ENCODE measurements at regions not wholly inside any gene's neighbourhood (a gene's known extent, or its start where the extent isn't known, plus 50 kb on each side); places are given as distances from the start of the nearest gene placed in this dataset.
"Not testable (repeated sequence)": the region's sequence is repeated elsewhere in the genome, so short reads cannot be mapped to it uniquely, and the experiment has no call there.

DNA sequence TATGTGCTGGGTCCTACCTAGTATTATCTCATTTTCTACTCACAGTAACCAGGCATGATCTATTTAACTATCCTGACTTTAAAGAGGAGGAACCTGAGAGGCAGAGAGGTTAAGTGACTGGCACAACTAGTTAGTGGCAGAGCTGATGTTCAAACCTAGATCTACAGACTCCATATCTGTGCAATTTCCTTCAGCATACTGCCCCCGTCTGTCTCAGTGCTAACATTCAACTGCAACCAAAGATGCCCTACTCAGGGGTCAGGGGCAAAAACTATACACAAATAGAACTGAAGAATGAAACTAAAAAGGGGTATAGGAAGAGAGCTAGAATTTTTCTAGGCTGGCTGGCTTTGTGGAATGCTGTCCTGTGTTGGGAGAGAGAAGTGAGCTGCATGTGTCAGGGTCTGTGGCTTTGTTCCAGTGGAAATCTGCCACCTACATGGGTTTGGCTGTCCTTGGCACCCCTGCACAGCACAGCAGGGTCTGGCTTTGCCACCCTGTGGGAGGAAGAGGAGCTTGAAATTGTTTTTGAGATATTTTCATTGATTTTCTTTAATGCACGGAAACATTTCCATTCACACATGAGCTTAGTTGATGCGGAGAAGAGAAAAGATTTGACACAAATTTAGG is 368.5 kb downstream of the RPS6KC1 start:
- ChIA-PET CTCF (interaction anchor here (0.7 to 1.6 kb wide), 3 partner anchors 37 to 704 kb away, joined by 3 to 5 read pairs (median 4); no protein-coding TSS in a partner anchor), POLR2A (no interaction called here)
- Mint-ChIP-seq H3K9me3 (no peaks in the 10 kb centered on the region), H3K36me3 (no peaks in the 10 kb centered on the region), H3K4me3 (no peak overlapping the region), H3K27ac (no peak overlapping the region), H3K27me3 (ENCODE audit: low read depth) (no peaks in the 10 kb centered on the region), H3K4me1 (0 out of 2 replicates have a peak, but pooled peaks cover 2% of the 10 kb centered on the region)
- TF ChIP-seq, protein P1, sequence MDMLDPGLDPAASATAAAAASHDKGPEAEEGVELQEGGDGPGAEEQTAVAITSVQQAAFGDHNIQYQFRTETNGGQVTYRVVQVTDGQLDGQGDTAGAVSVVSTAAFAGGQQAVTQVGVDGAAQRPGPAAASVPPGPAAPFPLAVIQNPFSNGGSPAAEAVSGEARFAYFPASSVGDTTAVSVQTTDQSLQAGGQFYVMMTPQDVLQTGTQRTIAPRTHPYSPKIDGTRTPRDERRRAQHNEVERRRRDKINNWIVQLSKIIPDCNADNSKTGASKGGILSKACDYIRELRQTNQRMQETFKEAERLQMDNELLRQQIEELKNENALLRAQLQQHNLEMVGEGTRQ (CRISPR knock-in tag; IDR thresholded peaks at IDR 0.05) = no peak
- no peak for TF ChIP-seq ZNF263 (CRISPR knock-in tag; IDR thresholded peaks at IDR 0.05; ENCODE audit: low read depth)
- ATAC-seq = no peak
- DNase-seq (ENCODE audit: low spot score) = no peak

DNA sequence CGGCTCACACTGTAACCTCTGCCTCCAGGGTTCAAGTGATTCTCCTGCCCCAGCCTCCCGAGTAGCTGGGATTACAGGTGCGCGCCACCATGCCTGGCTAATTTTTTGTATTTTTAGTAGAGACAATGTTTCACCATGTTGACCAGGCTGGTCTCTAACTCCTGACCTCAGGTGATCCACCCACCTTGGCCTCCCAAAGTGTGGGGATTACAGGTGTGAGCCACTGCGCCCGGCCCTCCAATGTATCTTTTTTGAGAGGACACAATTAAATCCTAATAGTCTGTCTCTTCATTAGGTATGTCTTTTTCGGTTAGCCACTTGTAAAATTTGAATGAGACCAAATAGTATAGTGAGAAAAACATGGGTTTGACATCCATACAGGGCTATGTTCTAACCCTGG is 370.1 kb downstream of the RPS6KC1 start:
- H3K27me3 Mint-ChIP-seq (ENCODE audit: low read depth); H3K4me3 Mint-ChIP-seq; H3K27ac Mint-ChIP-seq; ATAC-seq; POLR2A ChIA-PET; H3K4me1 Mint-ChIP-seq; CTCF ChIA-PET; DNase-seq (ENCODE audit: low spot score); H3K36me3 Mint-ChIP-seq; H3K9me3 Mint-ChIP-seq: not testable (repeated sequence)

DNA sequence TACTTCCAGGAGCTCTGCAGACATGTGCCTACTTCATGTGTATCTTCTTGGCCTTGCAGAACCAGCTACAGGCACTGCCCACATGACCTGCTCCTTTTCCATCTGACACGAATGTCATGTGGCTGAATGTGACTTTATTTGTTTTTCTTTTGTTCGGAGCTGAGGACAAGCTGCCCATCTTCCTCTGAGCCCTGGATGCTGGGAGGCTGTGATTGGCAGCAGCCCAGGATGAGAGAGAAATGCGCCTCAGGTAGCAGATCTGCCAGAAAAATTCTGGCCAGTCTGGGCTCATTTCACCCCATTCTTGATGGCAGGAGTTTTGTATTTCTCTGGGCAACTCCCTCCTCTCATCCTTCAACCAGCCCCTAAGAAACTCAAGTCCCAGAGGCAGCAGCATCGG is 372.0 kb downstream of the RPS6KC1 start:
- POLR2A ChIA-PET = no interaction called here
- Mint-ChIP-seq H3K27ac (no peak overlapping the region), H3K27me3 (ENCODE audit: low read depth) (no peaks in the 10 kb centered on the region), H3K4me1 (0 out of 2 replicates have a peak, but pooled peaks cover 2% of the 10 kb centered on the region), H3K9me3 (no peaks in the 10 kb centered on the region), H3K36me3 (no peaks in the 10 kb centered on the region), H3K4me3 (no peak overlapping the region)
- TF ChIP-seq, protein P2, sequence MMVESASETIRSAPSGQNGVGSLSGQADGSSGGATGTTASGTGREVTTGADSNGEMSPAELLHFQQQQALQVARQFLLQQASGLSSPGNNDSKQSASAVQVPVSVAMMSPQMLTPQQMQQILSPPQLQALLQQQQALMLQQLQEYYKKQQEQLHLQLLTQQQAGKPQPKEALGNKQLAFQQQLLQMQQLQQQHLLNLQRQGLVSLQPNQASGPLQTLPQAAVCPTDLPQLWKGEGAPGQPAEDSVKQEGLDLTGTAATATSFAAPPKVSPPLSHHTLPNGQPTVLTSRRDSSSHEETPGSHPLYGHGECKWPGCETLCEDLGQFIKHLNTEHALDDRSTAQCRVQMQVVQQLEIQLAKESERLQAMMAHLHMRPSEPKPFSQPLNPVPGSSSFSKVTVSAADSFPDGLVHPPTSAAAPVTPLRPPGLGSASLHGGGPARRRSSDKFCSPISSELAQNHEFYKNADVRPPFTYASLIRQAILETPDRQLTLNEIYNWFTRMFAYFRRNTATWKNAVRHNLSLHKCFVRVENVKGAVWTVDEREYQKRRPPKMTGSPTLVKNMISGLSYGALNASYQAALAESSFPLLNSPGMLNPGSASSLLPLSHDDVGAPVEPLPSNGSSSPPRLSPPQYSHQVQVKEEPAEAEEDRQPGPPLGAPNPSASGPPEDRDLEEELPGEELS (CRISPR knock-in tag; IDR thresholded peaks at IDR 0.05) = no peak
- no peak for TF ChIP-seq ZNF671 (CRISPR knock-in tag; IDR thresholded peaks at IDR 0.05)
- TF ChIP-seq, protein P3, sequence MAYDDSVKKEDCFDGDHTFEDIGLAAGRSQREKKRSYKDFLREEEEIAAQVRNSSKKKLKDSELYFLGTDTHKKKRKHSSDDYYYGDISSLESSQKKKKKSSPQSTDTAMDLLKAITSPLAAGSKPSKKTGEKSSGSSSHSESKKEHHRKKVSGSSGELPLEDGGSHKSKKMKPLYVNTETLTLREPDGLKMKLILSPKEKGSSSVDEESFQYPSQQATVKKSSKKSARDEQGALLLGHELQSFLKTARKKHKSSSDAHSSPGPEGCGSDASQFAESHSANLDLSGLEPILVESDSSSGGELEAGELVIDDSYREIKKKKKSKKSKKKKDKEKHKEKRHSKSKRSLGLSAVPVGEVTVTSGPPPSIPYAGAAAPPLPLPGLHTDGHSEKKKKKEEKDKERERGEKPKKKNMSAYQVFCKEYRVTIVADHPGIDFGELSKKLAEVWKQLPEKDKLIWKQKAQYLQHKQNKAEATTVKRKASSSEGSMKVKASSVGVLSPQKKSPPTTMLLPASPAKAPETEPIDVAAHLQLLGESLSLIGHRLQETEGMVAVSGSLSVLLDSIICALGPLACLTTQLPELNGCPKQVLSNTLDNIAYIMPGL (CRISPR knock-in tag; IDR thresholded peaks at IDR 0.05) = no peak
- TF ChIP-seq, protein P4, sequence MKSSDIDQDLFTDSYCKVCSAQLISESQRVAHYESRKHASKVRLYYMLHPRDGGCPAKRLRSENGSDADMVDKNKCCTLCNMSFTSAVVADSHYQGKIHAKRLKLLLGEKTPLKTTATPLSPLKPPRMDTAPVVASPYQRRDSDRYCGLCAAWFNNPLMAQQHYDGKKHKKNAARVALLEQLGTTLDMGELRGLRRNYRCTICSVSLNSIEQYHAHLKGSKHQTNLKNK (CRISPR knock-in tag; IDR thresholded peaks at IDR 0.05) = no peak
- TF ChIP-seq, protein P5, sequence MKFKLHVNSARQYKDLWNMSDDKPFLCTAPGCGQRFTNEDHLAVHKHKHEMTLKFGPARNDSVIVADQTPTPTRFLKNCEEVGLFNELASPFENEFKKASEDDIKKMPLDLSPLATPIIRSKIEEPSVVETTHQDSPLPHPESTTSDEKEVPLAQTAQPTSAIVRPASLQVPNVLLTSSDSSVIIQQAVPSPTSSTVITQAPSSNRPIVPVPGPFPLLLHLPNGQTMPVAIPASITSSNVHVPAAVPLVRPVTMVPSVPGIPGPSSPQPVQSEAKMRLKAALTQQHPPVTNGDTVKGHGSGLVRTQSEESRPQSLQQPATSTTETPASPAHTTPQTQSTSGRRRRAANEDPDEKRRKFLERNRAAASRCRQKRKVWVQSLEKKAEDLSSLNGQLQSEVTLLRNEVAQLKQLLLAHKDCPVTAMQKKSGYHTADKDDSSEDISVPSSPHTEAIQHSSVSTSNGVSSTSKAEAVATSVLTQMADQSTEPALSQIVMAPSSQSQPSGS (CRISPR knock-in tag; IDR thresholded peaks at IDR 0.05; ENCODE audit: borderline replicate concordance, low read depth) = no peak
- TF ChIP-seq ETV6 (CRISPR knock-in tag; IDR thresholded peaks at IDR 0.05) = no peak
- TF ChIP-seq OVOL2 (CRISPR knock-in tag; IDR thresholded peaks at IDR 0.05; ENCODE audit: borderline replicate concordance) = no peak
- TF ChIP-seq ELF4 (CRISPR knock-in tag; IDR thresholded peaks at IDR 0.05; ENCODE audit: low read depth) = no peak
- TF ChIP-seq, protein P6, sequence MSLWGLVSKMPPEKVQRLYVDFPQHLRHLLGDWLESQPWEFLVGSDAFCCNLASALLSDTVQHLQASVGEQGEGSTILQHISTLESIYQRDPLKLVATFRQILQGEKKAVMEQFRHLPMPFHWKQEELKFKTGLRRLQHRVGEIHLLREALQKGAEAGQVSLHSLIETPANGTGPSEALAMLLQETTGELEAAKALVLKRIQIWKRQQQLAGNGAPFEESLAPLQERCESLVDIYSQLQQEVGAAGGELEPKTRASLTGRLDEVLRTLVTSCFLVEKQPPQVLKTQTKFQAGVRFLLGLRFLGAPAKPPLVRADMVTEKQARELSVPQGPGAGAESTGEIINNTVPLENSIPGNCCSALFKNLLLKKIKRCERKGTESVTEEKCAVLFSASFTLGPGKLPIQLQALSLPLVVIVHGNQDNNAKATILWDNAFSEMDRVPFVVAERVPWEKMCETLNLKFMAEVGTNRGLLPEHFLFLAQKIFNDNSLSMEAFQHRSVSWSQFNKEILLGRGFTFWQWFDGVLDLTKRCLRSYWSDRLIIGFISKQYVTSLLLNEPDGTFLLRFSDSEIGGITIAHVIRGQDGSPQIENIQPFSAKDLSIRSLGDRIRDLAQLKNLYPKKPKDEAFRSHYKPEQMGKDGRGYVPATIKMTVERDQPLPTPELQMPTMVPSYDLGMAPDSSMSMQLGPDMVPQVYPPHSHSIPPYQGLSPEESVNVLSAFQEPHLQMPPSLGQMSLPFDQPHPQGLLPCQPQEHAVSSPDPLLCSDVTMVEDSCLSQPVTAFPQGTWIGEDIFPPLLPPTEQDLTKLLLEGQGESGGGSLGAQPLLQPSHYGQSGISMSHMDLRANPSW (CRISPR knock-in tag; conservative IDR thresholded peaks at IDR 0.05; ENCODE audit: low read depth) = no peak
- no peak for TF ChIP-seq JUN (CRISPR knock-in tag; IDR thresholded peaks at IDR 0.05)
- TF ChIP-seq, protein P7, sequence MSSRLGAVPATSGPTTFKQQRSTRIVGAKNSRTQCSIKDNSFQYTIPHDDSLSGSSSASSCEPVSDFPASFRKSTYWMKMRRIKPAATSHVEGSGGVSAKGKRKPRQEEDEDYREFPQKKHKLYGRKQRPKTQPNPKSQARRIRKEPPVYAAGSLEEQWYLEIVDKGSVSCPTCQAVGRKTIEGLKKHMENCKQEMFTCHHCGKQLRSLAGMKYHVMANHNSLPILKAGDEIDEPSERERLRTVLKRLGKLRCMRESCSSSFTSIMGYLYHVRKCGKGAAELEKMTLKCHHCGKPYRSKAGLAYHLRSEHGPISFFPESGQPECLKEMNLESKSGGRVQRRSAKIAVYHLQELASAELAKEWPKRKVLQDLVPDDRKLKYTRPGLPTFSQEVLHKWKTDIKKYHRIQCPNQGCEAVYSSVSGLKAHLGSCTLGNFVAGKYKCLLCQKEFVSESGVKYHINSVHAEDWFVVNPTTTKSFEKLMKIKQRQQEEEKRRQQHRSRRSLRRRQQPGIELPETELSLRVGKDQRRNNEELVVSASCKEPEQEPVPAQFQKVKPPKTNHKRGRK (CRISPR knock-in tag; IDR thresholded peaks at IDR 0.05; ENCODE audit: borderline replicate concordance) = no peak
- TF ChIP-seq, protein P8, sequence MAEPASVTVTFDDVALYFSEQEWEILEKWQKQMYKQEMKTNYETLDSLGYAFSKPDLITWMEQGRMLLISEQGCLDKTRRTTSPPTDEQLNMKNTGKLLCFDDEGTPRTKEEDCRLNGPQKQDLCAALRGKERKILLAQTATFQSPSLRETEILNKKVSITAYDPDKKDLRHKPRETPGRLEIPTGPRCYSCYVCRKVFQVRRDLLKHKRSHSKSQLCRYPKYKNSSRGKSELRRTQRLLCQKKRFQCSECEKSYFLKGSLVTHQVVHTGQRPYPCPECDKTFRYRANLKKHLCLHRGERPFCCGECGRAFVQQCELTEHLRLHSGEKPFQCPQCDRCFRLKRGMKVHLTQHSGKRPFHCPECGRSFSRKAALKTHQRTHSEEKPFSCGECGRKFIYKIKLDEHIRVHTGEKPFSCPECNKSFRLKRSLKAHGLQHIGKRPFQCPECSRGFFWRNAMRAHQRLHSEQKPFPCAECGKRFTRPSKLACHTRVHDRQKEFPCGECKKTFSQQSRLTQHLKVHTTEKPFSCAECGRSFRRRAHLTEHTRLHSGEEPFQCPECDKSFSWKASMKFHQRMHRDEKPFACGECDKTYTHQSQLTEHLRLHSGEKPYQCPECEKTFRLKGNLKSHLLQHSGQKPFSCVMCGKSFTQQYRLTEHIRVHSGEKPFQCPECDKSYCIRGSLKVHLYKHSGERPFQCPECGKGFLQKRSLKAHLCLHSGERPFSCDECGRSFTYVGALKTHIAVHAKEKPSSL (CRISPR knock-in tag; conservative IDR thresholded peaks at IDR 0.05) = no peak
- no peak for TF ChIP-seq TEAD1 (CRISPR knock-in tag; IDR thresholded peaks at IDR 0.05)
- ATAC-seq = no peak
- CTCF ChIA-PET = interaction anchor here (1.5 kb wide), 1 partner anchor 49 kb away, joined by 4 read pairs; no protein-coding TSS in a partner anchor
- no peak for DNase-seq (ENCODE audit: low spot score)
